ENCODE measurements at regions not wholly inside any gene's neighbourhood (a gene's known extent, or its start where the extent isn't known, plus 50 kb on each side); places are given as distances from the start of the nearest gene placed in this dataset.

GRCh38 chr3:171956705-171957104 is 82.7 kb upstream of the FNDC3B start:
- no peak for DNase-seq

- peak; percentile 12 for DNase-seq
These were observed 79.8 kb upstream of the FNDC3B start for GRCh38 chr3:171959532-171960089.

- no peak for DNase-seq
These were observed 79.2 kb upstream of the FNDC3B start for GRCh38 chr3:171960159-171960558.

GRCh38 chr3:171962137-171962720 is 77.1 kb upstream of the FNDC3B start:
- DNase-seq = no peak

- no peak for DNase-seq
These were observed 75.8 kb upstream of the FNDC3B start for GRCh38 chr3:171963546-171963945.

- no peak for DNase-seq
These were observed 74.2 kb upstream of the FNDC3B start for GRCh38 chr3:171965067-171965712.

GRCh38 chr3:171966533-171967136 is 72.7 kb upstream of the FNDC3B start:
- DNase-seq = no peak

GRCh38 chr3:171967137-171967783 is 72.1 kb upstream of the FNDC3B start:
- DNase-seq = no peak

GRCh38 chr3:171967932-171968678 is 71.3 kb upstream of the FNDC3B start:
- no peak for DNase-seq

GRCh38 chr3:171970301-171970788 is 69.0 kb upstream of the FNDC3B start:
- no peak for DNase-seq

- no peak for DNase-seq
These were observed 67.4 kb upstream of the FNDC3B start for GRCh38 chr3:171971919-171972514.

GRCh38 chr3:171972871-171973348 is 66.5 kb upstream of the FNDC3B start:
- no peak for DNase-seq

GRCh38 chr3:171974986-171975837 is 64.2 kb upstream of the FNDC3B start:
- no peak for DNase-seq

- no peak for DNase-seq
These were observed 62.9 kb upstream of the FNDC3B start for GRCh38 chr3:171976526-171976925.

- no peak for DNase-seq
These were observed 61.9 kb upstream of the FNDC3B start for GRCh38 chr3:171977441-171977840.

- DNase-seq = no peak
These were observed 61.5 kb upstream of the FNDC3B start for GRCh38 chr3:171977860-171978259.

GRCh38 chr3:171978390-171978789 is 61.0 kb upstream of the FNDC3B start:
- no peak for DNase-seq

GRCh38 chr3:171979081-171979480 is 60.3 kb upstream of the FNDC3B start:
- DNase-seq = no peak

GRCh38 chr3:171980578-171981270 is 58.7 kb upstream of the FNDC3B start:
- no peak for DNase-seq

- no peak for DNase-seq
These were observed 58.1 kb upstream of the FNDC3B start for GRCh38 chr3:171981271-171981605.

GRCh38 chr3:171982828-171983227 is 56.5 kb upstream of the FNDC3B start:
- DNase-seq = no peak

Data from activated CD4-positive, alpha-beta T cell treated with anti-CD3 and anti-CD28 coated beads for 48 hours (primary cell).